ENCODE measurements at regions not wholly inside any gene's neighbourhood (a gene's known extent, or its start where the extent isn't known, plus 50 kb on each side); places are given as distances from the start of the nearest gene placed in this dataset.
"Not testable (repeated sequence)": the region's sequence is repeated elsewhere in the genome, so short reads cannot be mapped to it uniquely, and the experiment has no call there.

GRCh38 chr5:126155298-126155697 lies 267.9 kb upstream of the GRAMD2B start:
- not testable (repeated sequence) for DNase-seq (ENCODE audit: low spot score)

DNA sequence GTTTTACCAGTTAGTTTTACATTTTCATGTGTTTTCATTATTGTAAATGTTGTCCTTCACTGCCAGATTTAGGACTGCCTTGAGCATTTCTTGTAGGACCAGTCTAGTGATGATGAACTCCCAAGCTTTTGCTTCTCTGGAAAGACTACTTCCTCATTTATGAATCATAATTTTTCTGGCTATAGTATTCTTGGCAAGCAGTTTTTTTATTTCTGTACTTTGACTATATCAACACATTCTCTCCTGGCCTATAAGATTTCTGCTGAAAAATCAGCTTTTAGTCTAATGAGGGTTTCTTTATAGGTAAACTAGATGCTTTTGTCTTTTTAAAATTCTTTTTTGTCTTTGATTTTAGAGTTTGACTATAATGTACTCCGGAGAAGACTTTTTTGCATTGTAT lies 256.8 kb upstream of the GRAMD2B start:
- no peak for DNase-seq (ENCODE audit: low spot score)

- no peak for DNase-seq (ENCODE audit: low spot score)
These were observed 254.4 kb upstream of the GRAMD2B start for GRCh38 chr5:126168785-126169184.

GRCh38 chr5:126171916-126172315 lies 251.3 kb upstream of the GRAMD2B start:
- no peak for DNase-seq (ENCODE audit: low spot score)

DNA sequence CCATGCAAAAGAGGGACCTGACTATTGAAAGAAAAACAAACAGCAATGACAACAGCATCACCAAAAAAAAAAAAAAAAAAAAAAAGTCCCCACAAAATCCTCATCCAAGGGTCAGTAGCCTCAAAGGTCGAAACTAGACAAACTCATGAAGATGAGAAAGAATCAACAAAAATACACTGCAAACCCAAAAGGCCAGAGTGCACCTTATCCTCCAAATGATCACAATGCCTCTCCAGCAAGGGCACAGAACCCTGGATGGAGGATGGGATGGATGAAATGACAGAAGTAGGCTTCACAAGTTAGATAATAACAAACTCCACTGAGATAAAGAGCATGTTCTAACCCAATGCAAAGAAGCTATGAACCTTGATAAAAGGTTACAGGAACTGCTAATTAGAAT lies 250.4 kb upstream of the GRAMD2B start:
- no peak for DNase-seq (ENCODE audit: low spot score)

GRCh38 chr5:126178521-126178920 lies 244.7 kb upstream of the GRAMD2B start:
- peak; percentile 44 for DNase-seq (ENCODE audit: low spot score)

DNA sequence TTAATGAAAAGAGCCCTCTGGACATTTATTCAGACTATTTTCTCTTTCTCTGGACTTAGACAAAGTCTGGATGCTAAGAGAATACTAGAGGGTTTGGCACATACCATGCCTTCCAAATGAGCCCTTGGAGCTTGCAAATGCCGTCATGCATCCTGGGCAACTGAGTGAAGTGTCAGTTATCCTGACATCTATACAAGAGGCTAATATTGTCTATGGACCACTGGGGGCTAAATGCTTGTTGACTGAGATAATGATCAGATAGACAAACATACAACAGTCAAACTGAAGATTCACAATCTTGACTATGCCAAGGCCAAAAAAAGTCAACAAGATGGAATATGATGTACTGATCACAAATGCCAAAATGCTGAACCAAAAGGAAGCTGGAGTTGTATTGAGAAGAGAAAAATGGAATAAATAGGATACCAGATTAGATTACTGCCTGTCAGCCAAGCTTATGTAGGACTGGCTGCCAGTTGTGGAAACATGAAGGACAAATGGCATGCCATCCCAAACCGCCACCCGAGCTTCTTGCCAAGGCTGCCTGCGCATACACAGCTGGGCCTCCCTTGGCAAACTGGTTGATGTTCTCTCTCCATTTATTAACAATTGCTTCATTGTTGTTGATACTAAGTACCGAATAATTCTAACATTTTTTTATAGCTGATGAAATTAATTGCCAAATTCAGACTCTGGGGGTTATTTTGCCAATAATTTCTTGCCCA lies 240.1 kb upstream of the GRAMD2B start:
- no peak for DNase-seq (ENCODE audit: low spot score)

GRCh38 chr5:126184474-126184873 lies 238.7 kb upstream of the GRAMD2B start:
- no peak for DNase-seq (ENCODE audit: low spot score)

- DNase-seq (ENCODE audit: low spot score) = no peak
These were observed 237.0 kb upstream of the GRAMD2B start for GRCh38 chr5:126186210-126186609.

GRCh38 chr5:126188804-126189203 lies 234.4 kb upstream of the GRAMD2B start:
- DNase-seq (ENCODE audit: low spot score) = no peak

DNA sequence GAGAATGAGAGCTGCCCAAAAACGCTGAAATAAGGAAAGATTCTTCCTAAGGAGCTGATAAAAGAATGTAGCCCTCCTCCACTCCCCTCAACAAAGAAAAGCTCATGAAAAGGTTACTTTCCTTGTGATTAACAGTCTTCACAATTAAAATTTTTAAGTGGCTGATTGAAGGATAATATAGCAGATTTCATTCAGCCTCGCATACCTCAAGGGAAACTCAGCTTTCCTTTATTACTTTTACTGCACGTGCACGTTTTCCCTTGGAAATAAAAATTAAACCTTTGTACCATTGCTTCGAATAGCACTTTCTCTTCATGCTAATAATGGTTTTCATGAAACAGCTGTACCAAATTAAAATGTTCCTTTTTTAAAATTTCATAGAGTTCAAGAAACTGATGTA lies 234.0 kb upstream of the GRAMD2B start:
- DNase-seq (ENCODE audit: low spot score) = no peak

DNA sequence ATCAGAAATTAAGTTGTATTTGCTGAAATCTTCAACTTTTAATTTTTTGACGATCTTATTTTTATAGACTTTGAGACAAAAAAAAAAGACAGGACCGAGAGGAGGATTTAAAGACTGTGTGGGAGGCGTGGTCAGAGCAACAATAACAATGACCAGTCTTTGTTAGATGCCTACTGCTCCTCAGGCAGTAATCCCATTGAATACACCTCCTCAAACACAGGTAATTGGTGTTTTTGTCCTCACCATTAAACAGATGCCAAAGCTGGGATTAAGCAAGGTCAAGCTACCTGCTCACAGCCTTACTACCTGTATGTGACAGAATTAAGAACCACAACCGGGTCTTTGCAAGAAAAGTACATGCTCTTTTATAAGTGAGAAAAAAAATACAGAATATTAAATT lies 233.3 kb upstream of the GRAMD2B start:
- no peak for DNase-seq (ENCODE audit: low spot score)

- DNase-seq (ENCODE audit: low spot score) = no peak
These were observed 231.0 kb upstream of the GRAMD2B start for GRCh38 chr5:126192226-126192625.

DNA sequence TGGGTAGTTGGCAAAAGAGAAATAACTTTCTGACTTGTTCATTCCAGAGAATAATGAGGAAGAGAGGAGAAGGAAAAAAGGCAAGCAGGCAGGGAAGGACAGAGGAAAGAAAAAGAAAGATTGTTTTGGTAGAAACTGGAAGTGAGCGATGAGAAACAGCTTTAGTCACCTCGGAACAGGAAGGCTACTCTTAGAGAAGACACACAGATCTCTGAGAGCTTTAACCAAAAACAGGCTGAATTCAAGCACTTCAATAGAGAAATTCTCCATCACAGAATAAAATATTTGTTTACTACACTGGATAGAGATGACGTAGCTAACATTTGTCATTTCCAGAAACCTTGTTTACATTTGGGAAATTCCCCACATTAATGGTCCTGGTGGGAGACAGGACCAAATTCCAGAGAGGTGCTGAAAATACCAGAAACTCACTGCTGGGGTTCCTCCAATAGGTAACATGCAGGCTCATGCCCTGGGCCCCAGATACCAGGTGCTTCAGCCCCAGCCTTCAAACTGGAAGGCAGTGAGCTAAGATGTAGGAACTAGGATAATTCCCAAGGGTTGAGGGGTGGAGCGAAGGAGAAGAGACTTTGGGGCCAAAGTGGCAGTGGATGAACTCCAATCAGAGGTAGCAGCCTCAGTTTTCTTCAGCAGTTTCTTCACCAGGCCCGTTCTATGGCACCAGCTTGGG lies 227.7 kb upstream of the GRAMD2B start:
- DNase-seq (ENCODE audit: low spot score) = no peak

DNA sequence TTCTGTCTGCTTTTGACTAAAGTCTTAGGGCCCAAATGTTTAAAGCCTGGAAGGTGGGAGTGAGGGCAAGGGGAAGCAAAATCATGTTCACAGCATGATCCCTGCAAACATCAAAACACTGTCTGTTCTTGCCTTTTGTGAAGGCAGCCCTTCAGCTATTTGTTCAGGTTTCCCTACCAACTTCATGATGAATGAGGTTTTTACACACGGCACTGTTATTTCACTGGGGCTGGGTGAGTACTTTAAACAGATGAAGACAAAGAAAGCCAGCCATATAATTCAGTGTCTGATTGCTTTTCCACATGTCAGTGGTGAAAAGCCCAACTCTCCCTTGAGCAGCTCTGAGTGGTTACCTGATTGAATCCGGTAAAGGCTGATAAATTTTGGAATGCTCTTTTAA lies 224.7 kb upstream of the GRAMD2B start:
- no peak for DNase-seq (ENCODE audit: low spot score)

DNA sequence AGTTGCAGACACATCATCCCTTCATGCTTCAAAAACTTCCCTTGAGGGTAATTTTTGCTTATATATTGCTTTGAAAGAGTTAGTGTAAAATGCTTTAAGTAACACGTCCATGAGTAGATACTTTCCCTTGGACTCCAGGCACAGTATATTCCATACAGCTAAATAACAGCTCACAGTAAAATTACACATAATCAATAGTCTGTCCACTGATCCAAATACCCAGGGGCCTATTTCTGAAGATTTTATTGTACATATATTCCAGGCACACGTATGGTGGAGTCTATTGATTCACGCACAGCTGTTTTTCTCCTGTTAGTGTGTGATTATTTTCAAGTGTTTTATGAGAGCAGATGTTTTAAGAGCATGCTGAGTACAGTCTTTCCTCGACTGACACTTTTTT lies 223.7 kb upstream of the GRAMD2B start:
- DNase-seq (ENCODE audit: low spot score) = no peak

- no peak for DNase-seq (ENCODE audit: low spot score)
These were observed 214.5 kb upstream of the GRAMD2B start for GRCh38 chr5:126208691-126209090.

DNA sequence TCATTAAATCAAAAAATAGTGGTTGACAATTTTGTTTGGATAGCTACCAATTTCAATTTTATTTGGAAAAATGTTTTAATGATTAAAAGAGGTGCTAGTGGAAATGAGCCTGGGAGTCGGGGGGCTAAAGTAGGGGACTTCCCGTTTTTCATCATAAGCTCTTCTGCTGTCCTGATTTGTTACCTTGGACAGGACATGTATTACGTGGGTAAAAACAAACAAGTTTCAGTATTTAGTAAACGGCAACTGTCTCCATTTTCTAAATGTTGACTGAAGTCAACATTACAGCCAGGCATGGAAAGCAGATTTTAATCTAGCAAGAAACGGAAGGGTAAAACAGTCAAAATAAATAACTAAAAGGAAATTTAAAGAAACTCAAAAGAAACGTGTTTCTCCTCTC lies 212.3 kb upstream of the GRAMD2B start:
- no peak for DNase-seq (ENCODE audit: low spot score)

- no peak for DNase-seq (ENCODE audit: low spot score)
These were observed 203.6 kb upstream of the GRAMD2B start for GRCh38 chr5:126219616-126220015.

- DNase-seq (ENCODE audit: low spot score) = no peak
These were observed 202.5 kb upstream of the GRAMD2B start for GRCh38 chr5:126220725-126221124.

DNA sequence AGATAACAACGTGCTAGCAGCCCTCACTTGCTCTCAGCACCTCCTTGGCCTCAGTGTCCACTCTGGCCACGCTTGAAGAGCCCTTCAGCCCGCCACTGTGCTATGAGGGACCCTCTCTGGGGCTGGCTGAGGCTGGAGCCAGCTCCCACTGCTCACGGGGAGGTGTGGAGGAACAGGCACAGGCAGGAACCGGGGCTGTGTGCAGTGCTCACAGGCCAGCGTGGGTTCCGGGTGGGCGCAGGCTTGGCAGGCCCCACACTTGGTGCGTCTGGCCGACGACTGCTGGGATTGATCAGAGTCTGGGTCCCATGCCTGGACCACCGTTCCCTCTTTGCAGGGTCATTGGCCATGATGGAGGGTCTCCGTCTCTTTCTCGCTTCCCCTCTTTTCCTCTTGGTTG lies 194.3 kb upstream of the GRAMD2B start:
- DNase-seq (ENCODE audit: low spot score) = no peak

DNA sequence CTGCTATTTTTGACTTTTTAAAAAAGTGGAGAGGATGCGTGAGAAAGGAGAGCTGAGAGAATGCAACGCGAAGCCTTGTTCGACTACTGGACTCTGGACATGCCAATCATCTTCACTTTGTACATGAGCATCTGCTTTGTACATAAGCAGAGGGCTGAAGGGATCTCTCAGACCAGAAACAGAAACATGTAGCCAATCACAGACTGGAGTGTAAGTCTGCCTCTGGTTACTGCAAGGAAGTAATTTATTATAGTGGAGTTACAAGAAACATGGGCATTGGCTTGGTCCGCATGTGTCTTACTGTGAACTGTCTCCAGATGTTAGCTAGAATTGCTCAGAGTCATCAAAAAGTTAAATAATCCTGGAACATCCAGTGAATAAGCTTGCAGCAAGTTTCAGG lies 190.0 kb upstream of the GRAMD2B start:
- DNase-seq (ENCODE audit: low spot score) = no peak

- no peak for DNase-seq (ENCODE audit: low spot score)
These were observed 188.5 kb upstream of the GRAMD2B start for GRCh38 chr5:126234563-126235195.
